ENCODE measurements at regions not wholly inside any gene's neighbourhood (a gene's known extent, or its start where the extent isn't known, plus 50 kb on each side); places are given as distances from the start of the nearest gene placed in this dataset.
"Not testable (repeated sequence)": the region's sequence is repeated elsewhere in the genome, so short reads cannot be mapped to it uniquely, and the experiment has no call there.

DNA sequence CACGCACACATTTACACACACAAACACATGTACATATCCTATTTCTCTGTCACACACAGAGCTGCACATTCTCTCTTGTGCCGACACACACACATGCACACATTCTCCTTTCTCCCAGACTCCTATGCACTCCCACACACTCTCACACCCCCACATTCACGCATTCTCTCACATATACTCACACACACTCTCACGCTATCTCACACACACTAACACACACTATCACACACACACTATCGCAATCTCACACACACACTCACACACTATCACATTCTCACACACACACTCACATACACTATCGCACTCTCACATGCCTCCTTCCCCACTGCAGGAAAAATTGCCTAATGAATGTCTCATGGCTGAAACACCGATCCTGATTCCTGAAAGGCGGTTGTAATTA lies 450.7 kb downstream of the AACS start:
- no peak for DNase-seq

DNA sequence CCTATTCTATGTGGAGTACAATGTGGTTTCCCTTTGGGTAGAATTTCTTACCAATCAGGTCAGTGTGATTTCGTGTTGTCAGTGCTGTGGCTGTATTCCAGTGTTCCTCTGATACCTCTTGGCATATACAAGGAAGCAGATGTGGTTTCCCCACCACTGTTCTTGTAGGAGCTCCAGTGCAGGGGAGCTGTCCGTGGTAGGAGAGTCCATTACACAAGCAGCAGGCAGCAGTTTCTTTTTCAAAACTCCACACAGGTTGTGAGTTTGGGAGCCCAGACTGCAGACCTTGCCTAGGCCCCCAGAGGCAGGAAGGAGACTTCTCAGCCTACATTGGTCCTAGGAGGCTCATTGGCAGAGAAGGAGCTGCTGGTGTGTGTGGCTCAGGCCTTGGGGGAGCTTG lies 452.8 kb downstream of the AACS start:
- DNase-seq, result no peak

DNA sequence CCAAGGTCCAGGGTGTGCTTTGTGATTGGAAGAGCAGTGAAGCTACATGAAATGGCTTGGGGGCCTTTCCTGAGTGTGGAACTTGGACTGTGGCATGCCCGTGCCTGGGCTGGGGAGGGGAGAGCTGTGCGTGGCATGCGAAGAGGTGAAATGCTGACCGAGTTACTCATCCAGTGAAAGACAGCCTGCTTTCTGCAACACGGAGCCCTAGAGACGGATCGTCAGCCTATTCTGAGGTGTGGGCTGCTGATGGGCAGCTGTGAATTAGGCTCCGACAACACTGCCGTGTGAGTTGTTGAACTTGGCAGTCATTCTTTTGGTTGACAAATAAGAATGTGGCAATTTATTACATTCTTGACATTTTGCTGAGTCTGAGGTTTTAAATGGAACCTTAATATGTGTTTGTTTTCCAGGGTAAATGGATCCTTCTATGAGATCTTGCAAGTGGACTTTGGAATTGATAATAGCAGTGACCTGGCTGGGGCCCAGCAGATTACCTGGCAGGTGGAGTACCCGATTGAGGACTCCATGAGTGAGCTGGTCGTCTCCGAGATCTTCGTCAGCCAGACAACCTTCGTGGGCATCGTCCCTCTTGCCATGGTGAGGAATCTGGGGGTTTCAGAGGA lies 453.9 kb downstream of the AACS start:
- DNase-seq, result no peak

GRCh38 chr12:125525879-125526278 lies 460.6 kb downstream of the AACS start:
- no peak for DNase-seq

GRCh38 chr12:125528281-125528680 lies 463.0 kb downstream of the AACS start:
- no peak for DNase-seq

DNA sequence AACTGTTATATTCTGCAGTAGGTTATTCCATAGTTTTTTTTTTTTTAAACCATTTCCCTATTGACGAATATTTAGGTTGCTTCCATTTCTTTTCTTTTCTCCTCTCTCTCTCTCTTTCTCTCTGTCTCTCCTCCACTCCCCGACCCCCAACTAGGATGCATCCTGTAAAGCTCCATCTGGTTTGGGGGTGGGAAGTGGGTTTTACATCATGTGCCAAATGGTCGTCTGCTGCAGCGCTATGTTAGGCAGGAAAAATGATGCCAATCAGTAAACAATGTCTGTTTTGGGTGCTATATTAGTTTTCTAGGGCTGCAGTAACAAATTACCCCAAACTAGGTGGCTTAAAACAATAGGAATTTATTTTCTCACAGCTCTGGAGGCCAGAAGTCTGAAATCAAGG lies 465.0 kb downstream of the AACS start:
- DNase-seq, result no peak

- DNase-seq, result no peak
These were observed 465.6 kb downstream of the AACS start for GRCh38 chr12:125530876-125531275.

DNA sequence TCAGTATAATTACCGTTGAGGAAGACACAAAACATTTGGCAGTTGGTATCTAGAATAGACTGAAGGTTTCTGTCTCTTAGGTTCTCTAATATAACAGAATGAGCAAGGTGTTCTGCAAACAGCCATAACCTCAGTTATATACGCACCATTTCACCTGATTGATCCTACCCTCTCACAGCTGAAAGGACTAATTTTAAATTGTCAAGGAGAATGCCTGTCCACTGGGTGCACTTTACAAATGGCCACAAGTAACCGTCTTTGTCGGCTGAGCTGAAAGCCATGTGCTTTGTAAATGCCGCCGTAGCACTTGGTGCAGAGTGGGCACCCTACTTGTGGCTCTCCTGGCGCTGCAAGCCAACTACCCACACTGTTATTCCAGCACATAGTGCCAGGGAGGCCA lies 466.3 kb downstream of the AACS start:
- DNase-seq, result no peak

DNA sequence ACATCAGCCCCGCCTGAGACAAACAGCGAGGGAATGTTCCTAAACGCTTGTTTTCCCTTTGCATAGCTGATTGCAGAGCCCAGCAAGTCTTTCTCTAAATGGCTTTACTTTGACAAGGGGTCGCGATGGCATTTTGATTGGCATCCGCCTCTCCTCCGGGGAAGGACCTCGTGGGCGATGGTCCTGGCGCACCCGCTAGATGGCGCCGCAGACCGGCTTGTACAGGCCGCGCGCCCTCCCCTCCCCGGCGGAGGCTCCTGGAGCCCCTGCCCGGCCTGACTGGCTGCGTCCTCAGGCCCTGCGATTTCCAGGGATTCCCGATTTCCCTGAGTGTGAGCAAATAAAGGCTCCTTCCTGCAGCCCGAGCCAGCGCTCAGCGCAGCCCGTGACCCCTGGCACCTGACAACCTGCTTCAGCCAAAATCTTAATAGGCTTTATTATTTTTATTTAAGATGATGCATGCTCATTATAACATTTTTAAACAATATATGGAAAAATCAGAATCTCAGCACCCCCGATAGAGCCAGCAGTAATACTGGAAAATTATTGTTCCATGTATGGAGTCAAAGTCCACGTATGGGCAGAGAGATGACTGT lies 468.3 kb downstream of the AACS start:
- peak; percentile 13 for DNase-seq

DNA sequence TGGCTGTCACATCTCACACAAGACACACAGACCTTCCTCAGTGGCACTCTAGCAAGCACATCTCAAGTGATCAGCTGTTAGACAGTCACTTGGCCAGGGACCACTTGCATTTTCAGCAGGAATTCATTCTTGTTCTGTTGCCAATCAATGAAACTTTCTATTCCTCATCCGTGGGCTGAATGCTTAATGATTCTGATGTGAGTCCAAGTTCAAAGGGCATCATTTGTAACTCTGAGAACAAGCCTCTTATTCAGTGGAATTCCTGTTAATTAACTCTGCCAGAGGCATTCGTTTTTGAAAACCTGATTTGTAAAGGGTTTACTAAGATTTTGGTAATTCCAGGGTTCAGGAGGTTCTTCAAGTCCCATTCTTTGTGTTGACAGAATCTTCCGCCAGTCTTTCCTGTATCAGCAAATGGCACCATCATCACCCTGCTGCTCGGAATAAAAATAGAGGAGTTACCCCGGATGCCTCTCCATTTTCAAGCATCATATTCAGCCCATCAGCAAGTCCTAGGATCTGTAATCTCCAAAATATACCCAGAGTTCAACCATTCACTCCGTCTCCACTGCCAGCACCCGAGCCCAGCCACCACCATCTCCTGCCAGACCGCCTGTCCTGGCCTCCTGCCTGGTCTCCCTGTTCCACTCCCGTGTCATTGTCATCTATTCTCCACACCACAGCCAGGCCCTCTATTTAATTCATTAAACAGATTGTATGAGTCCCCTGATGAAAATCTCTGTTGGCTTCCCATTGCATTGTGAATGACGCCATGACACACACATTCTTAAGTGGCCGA lies 473.4 kb downstream of the AACS start:
- no peak for DNase-seq

GRCh38 chr12:125540580-125541204 lies 475.5 kb downstream of the AACS start:
- no peak for DNase-seq

- DNase-seq, result no peak
These were observed 479.7 kb downstream of the AACS start for GRCh38 chr12:125544960-125545359.

- DNase-seq, result no peak
These were observed 483.9 kb downstream of the AACS start for GRCh38 chr12:125549171-125549570.

- no peak for DNase-seq
These were observed 484.6 kb downstream of the AACS start for GRCh38 chr12:125549836-125550235.

DNA sequence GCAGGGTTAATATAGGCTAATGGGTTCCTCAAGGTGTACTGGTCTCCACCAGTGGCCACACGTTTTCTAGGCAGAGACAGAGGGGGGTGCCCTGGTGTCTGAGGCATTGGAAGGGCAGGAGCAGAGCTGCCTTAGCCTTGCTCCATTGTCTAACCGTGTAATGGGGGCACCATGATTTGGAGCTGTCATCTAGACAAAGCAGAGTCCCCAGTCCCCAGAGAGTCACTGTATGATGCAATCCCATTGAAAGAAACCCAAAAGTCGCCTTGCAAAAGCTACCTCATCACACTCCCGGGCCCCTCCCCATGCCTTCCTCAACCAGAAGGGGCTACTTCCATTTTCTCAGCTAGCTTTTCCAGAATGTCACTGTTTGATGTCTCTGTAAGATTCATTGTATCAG lies 487.1 kb downstream of the AACS start:
- DNase-seq, result no peak

DNA sequence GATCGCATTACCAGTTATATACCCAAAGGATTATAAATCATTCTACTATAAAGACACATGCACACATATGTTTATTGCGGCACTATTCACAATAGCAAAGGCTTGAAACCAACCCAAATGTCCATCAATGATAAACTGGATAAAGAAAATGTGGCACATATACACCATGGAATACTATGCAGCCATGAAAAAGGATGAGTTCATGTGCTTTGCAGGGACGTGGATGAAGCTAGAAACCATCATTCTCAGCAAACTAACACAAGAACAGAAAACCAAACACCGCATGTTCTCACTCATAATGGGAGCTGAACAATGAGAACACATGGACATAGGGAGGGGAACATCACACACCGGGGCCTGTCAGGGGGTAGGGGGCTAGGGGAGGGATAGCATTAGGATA lies 495.8 kb downstream of the AACS start:
- DNase-seq, result not testable (repeated sequence)

DNA sequence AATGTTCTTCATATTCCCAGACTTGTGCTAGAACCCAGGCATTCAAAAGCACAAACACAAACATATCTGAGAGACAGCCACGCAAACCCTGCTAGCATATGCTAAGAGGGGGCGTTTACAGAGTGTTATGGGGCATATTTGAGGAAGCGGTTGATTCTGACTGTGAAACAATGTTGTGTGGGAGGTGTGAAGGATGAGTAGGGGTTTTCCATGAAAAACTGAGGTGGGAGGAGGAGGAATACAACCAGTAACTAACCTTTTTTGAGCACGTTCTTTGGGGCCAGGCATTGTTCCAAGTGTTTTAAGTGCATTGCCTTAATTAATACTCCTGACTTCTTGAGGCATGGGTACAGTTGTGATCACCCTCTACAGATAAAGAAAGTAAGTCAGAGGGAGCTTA lies 499.5 kb downstream of the AACS start:
- no peak for DNase-seq

DNA sequence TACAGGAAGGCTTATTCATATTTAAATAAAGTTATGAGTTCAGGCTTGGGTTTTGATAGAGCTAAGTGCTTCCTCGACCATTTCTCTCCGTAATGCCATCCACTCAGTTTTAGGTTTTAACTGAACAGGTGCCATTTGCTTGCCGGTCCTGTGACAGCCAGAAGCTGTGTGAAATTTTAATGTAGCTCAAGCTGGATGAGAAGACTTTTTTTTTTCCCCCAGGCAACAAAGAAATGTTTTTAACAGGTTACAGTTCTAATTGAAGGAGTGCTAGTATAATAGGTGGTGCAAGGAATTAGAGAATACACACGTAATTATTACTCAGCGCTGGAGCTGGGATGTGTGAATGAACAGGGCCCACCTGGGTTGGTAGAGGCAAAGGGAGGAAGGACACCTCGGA lies 502.3 kb downstream of the AACS start:
- no peak for DNase-seq

GRCh38 chr12:125568306-125568705 lies 503.1 kb downstream of the AACS start:
- DNase-seq, result no peak

- DNase-seq, result no peak
These were observed 508.0 kb downstream of the AACS start for GRCh38 chr12:125573271-125573670.

GRCh38 chr12:125577334-125577733 lies 512.1 kb downstream of the AACS start:
- no peak for DNase-seq

DNA sequence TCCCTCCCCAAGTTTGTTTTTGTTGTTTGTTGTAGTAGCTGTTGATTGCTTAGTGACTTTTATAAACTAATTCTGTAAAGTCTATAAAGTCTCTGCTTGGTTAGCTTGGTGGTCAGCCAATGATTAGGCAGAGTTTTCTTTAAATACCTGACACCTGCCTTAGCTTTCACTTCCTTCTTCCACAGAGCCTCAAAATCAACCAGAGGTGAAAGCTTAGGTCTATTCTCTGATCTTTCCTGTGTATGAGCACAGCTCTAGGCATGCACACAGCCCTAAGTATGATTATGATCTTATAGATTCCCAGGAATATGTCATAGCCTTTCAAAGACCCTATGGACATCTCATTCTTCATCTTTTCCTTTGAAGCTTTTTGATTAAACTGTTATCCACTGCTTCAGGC lies 514.7 kb downstream of the AACS start:
- no peak for DNase-seq

DNA sequence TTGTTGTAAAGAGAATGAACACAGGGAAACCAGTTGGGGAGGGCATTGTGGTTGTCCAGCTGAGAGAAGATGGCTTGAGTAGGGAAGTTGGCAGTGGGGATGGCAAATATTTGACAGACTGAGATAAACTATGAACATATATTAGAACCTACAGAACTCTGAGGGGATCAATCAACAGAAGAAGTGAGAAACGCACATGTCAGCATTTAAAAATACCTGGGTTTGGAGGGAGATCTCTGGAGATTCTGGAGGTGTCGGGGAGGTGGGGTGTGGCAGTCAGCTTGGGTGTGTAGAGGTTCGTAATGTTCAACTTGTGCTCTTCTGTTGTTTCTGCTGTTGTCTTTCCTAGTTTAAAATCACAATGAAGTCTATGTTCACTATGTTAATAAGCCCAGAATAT lies 517.8 kb downstream of the AACS start:
- DNase-seq, result no peak

- DNase-seq, result no peak
These were observed 521.2 kb downstream of the AACS start for GRCh38 chr12:125586441-125586840.

All from NCI-H1092 treated with DMSO at 0.1 percent for 48 hours (cell line).